ENCODE measurements at regions not wholly inside any gene's neighbourhood (a gene's known extent, or its start where the extent isn't known, plus 50 kb on each side); places are given as distances from the start of the nearest gene placed in this dataset.

DNA sequence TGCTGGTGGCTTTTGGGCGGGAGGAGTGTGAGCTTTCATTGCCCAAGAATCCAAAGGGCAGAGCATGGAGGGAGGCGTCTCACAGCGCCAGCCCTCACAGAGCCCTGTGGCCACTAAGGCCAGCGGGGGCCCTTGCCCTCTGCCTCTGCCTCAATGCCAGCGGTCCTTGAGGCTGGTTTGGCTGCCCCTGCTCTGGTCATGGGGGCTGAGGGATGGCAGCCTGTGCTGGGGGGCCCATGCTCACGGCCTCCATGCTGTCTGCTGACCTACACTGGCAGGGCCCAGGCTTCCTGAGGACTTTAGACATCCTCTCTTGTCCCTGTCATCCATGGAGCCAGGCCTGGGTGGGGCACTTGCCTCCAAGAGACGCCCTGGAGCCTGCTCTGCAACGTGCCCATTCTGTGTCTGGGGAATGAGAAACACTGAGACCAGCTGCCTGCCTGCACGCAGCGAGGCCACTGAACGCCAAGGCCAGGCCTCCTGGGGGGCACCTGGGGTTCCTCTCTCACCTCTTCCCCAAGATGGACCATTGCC lies 143.4 kb downstream of the KIF26A start (continued):
- TF ChIP-seq, protein P1, sequence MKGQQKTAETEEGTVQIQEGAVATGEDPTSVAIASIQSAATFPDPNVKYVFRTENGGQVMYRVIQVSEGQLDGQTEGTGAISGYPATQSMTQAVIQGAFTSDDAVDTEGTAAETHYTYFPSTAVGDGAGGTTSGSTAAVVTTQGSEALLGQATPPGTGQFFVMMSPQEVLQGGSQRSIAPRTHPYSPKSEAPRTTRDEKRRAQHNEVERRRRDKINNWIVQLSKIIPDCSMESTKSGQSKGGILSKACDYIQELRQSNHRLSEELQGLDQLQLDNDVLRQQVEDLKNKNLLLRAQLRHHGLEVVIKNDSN (CRISPR knock-in tag; IDR thresholded peaks at IDR 0.05) = no peak
- no peak for TF ChIP-seq TARDBP (IDR thresholded peaks at IDR 0.05)
- TF ChIP-seq RAD21 (CRISPR knock-in tag; conservative IDR thresholded peaks at IDR 0.05 in 1 of 2, IDR thresholded peaks at IDR 0.05 in 1 of 2) = no peak
- no peak for TF ChIP-seq ZNF830 (CRISPR knock-in tag; IDR thresholded peaks at IDR 0.05)
- no peak for TF ChIP-seq ZNF77 (CRISPR knock-in tag; IDR thresholded peaks at IDR 0.05)
- TF ChIP-seq, protein P2, sequence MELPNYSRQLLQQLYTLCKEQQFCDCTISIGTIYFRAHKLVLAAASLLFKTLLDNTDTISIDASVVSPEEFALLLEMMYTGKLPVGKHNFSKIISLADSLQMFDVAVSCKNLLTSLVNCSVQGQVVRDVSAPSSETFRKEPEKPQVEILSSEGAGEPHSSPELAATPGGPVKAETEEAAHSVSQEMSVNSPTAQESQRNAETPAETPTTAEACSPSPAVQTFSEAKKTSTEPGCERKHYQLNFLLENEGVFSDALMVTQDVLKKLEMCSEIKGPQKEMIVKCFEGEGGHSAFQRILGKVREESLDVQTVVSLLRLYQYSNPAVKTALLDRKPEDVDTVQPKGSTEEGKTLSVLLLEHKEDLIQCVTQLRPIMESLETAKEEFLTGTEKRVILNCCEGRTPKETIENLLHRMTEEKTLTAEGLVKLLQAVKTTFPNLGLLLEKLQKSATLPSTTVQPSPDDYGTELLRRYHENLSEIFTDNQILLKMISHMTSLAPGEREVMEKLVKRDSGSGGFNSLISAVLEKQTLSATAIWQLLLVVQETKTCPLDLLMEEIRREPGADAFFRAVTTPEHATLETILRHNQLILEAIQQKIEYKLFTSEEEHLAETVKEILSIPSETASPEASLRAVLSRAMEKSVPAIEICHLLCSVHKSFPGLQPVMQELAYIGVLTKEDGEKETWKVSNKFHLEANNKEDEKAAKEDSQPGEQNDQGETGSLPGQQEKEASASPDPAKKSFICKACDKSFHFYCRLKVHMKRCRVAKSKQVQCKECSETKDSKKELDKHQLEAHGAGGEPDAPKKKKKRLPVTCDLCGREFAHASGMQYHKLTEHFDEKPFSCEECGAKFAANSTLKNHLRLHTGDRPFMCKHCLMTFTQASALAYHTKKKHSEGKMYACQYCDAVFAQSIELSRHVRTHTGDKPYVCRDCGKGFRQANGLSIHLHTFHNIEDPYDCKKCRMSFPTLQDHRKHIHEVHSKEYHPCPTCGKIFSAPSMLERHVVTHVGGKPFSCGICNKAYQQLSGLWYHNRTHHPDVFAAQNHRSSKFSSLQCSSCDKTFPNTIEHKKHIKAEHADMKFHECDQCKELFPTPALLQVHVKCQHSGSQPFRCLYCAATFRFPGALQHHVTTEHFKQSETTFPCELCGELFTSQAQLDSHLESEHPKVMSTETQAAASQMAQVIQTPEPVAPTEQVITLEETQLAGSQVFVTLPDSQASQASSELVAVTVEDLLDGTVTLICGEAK (IDR thresholded peaks at IDR 0.05) = no peak
- TF ChIP-seq, protein P2 (CRISPR knock-in tag; IDR thresholded peaks at IDR 0.05) = no peak

Measured in K562 (cell line).